GM12892 (cell line): ENCODE measurements at regions not wholly inside any gene's neighbourhood (a gene's known extent, or its start where the extent isn't known, plus 50 kb on each side); places are given as distances from the start of the nearest gene placed in this dataset.

Experiments
- DNase-seq: peaks from one replicate; pipeline ENCODE4 v3.0.0; 2011; ENCODE audit not compliant: insufficient read length
- FAIRE-seq: peaks from 2 replicates; lab custom pipeline; 2011; peaks lifted over from hg19 to GRCh38; lab: Jason Lieb, UNC
- POLR2A ChIP-seq: IDR thresholded peaks from 2 replicates; pipeline ENCODE4 v1.6.1; 2011; ENCODE audit warnings: low read depth, low read length, control low read depth
- POLR2AphosphoS5 ChIP-seq: IDR thresholded peaks from 2 replicates; pipeline ENCODE4 v1.6.1; 2011; ENCODE audit warnings: low read depth, low read length, control low read depth
- TAF1 ChIP-seq: IDR thresholded peaks from 2 replicates; pipeline ENCODE4 v1.6.1; 2011; ENCODE audit warnings: low read depth, mild to moderate bottlenecking, control low read depth, low read length, borderline replicate concordance

DNA sequence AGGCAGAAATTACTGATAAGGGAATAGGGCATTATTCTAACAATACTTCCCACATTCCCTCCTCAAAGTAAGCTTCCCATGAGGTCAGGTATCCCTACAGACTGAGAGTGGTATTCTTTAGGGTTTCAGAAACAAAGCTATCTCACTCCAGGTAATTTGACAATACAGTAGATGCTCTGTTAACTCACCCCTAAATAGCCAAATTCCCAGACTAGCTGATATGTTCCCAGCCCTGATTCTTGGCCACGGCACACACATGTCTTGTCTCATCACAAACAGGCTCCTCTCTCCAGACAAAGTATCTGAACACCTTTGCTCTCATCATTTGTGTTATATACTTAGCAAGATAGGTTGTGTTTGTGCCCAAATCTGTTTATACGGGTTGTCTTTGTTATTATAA lies 139.9 kb downstream of the ZNF608 start:
- FAIRE-seq (no peak), DNase-seq (no peak)
- TF ChIP-seq POLR2A: no peak
- TF ChIP-seq POLR2AphosphoS5: no peak
- TF ChIP-seq TAF1: no peak

DNA sequence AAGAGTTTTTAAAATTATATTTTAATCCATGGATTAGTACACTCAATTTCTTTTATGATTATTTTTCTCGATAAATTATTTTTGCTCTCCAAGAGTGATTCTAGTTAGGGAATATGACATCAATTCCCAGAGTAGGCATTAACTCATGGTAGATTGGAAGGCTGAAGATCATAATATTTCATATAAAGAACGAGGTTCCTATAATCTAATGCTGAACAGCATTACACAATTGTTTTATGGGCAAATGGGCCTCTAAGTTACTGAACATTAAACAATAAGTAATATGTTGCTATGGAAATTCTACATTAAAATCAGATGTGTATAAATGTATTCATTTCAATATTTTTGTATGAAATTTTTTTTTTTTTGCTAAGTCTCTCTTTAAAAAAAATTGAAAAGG lies 140.3 kb downstream of the ZNF608 start:
- no peak for DNase-seq
- no peak for TF ChIP-seq POLR2AphosphoS5
- TF ChIP-seq TAF1: no peak
- no peak for TF ChIP-seq POLR2A
- FAIRE-seq: no peak

DNA sequence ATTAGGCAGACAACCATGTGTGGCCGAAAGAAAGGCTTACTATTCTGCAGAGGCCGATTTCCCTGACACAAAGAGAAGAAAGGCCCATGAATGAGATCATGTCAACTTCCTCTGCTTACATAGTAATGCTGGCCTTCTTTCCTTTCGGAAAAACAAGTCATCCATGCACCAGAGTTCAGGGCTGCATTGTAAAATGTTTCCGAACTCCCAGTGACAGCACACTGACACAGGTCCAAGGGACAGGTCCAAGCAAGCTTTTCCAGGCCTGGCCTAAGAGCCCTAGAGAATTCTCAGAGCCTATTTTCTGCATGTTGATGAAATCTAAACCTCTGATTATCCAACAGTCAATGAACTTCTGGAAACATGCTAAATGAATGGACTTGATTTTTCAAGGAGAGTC lies 140.9 kb downstream of the ZNF608 start:
- no peak for TF ChIP-seq POLR2A
- TF ChIP-seq TAF1: no peak
- no peak for TF ChIP-seq POLR2AphosphoS5
- FAIRE-seq (no peak), DNase-seq (no peak)

DNA sequence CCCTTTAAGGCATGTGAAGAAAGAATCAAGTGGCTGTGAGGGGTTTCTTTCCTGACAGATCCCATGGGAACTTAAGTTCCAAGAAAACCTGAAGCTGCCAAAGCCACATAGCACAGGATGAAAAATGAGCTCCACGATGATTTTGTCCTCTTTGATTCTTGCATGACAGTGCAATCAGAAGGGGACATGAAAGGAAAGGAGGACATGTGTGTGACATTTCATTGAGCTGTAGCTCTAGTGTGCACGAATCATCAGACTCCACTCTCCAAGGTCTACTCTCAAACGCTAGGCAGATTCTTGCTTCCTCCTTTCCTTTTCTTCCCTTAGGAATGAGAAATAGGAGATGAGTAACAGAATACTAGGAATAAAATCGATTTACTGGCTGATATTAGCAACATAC lies 142.0 kb downstream of the ZNF608 start:
- FAIRE-seq: no peak
- TF ChIP-seq POLR2AphosphoS5 (no peak), POLR2A (no peak), TAF1 (no peak)
- DNase-seq: no peak

DNA sequence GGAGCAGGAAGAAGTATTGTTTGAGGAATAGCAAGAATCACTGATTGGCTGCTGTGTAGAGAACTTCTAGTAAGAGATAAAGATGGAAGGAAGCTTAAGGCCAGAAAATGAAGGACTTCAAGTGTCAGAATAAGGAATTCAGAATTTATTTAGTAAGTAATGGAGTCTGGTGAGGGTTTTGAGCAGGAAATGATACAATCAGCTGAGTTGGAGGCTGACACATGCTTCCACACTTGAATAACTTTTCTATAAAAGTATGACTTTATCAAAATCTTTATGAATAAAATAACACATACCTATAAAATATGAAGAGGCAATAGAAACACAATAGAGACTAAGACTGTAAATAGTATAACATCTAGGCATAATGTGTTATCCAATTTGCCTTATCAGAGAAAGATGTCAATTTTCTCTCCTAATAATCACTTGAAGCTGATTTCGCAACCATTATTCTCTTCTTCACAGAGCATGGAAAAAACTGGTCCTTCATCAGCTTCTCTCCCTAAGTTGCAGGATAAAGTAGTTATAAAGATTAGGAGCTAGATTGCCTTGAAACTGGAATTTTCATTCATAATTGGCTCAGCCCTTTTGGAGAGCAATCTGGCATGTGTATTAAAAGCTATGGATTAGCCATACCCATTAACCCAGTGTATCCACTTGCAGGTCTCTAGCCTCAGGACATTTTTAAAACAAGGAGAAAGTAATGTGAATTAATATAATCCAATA lies 143.4 kb downstream of the ZNF608 start:
- FAIRE-seq: no peak
- TF ChIP-seq POLR2AphosphoS5 (no peak), TAF1 (no peak), POLR2A (no peak)
- no peak for DNase-seq

DNA sequence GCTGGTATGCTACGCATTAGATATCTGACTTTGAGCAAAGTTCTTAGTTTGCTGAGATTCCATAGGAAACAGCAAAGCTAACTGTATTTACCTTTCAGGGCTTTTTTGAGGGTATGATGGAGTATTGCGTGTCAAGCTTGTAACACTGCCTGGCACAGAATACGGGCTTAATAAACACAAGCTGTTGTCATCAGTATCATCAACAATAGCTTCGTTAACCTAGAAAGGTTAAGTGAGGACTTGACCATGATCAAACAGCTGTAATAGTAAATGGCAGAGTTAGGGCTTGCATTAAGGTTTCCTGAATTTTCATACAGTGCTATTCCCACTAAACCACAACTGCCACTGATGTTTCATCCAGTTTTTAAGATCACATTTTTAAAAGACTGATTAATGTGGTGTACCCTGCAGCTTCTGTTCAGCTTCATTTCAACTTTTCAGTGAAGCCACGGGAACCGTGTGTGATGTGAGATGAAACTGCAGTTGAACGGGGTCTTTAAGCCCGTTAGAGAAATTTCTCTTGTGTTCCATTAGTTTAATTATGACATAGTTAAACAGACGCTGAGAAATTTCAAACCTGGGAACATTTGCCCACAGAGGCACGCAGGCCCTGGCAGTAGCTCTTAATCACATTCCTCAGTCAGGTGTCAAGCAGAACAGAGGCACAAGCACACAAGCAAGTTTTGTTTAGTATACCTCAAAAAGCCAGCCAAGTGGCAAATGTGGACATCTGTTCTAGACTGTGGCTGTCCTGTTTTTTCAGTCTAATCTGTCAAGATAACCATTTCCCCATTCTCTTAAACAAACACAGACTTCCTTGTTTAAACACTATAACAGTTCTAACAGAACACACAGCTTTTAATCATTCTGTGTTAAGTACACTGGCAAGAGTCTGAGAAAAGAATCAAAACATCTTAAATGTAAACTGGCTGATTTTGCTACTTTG lies 147.1 kb downstream of the ZNF608 start:
- FAIRE-seq (peak; percentile 40), DNase-seq (no peak)
- TF ChIP-seq TAF1: no peak
- TF ChIP-seq POLR2AphosphoS5: no peak
- TF ChIP-seq POLR2A: no peak

DNA sequence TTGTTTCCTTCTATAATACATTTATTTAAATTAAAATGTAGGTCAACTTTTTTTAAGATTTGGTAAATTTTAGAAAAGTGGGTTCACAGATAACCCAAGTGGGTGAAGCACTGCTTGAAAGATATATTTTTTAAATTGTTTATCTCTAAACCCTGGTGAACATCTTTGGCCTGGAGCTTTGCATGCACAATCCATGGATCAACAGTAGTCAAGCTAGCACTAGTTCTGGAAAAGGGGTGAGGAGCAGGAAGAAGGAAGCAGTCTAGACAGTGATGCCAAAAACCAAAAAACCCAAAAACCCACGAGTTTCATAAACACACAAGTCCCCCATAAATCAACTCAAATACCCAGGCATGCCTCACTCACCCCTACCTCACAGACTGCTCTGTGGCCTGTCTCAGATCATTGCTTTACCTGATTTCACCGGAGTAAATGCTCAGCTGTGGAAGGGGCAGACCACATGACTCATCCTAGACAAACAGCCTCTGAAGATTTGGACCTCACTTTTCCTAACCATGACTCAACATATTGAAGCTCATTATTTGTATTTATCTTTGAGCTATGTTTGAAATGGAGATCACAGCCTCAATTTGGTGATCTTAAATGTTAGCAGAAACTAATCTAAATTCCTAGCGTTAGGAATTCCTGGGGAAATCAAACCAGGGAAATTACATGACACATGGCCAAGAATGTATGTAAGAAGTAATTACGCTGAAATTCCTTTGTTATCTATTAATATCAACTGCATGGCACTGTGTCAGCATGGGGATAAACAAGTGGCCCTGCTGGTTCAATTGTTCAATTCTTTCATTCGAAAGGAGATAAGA lies 149.6 kb downstream of the ZNF608 start:
- no peak for FAIRE-seq
- TF ChIP-seq POLR2A: no peak
- no peak for TF ChIP-seq TAF1
- TF ChIP-seq POLR2AphosphoS5: no peak
- DNase-seq: no peak

DNA sequence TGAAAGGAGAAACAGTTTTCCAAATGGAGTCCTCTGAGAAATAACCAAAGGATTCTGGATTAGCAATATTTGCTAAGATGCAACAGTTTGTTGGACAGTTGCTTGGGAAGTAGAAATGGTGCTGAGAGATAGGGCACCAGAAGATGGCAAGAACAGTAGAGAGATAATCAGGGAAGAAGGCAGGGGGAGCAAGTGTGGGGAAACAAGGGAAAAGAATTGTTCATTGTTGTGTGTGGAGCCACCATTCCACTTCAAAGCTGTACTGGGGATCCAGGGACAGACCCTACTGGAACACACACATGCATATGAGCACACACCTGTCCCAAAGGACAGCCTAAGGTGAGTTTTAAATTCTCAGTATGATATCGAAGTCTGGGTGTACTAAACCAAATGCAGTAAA lies 152.5 kb downstream of the ZNF608 start:
- DNase-seq: no peak
- no peak for FAIRE-seq
- no peak for TF ChIP-seq TAF1
- TF ChIP-seq POLR2A: no peak
- TF ChIP-seq POLR2AphosphoS5: no peak

DNA sequence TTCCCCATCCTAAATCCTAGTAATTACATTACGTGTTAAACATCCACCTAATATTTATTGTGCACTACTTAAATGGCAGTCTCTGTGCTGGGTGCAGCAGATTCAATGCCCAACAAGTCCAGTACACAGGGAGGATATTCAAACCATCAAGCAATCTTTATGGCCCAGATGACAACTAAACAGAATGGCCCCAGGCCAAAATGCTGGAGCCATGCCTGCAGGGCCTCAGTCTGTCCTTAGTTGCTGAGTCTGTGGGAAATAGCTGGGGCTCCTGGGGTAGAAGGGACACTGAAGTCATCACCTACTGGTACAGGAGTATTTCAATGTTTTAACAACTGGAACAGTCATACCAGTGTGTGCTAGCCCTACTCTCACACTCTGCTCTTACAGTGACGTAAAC lies 153.5 kb downstream of the ZNF608 start:
- TF ChIP-seq TAF1: no peak
- FAIRE-seq: no peak
- DNase-seq: no peak

DNA sequence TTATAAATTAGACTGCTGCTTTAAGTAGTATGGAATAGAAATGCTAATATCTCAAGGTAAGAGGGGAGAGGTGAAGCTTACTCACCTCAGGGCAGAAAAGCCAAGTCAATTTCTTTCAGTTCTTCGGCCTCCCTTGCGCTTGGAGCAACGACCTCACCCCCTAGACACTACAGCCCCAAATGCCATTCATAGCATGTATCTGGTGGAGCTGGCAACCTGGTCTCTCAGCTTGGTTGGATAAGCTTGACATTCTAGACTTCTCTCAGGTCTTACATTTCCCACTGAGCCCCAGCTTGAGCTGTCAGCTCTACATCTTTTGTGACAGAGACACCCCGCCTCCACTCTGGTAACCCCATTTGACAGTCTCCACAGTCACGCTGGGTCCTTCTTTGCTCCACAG lies 154.9 kb downstream of the ZNF608 start:
- FAIRE-seq: no peak
- TF ChIP-seq TAF1 (no peak), POLR2AphosphoS5 (no peak), POLR2A (no peak)

DNA sequence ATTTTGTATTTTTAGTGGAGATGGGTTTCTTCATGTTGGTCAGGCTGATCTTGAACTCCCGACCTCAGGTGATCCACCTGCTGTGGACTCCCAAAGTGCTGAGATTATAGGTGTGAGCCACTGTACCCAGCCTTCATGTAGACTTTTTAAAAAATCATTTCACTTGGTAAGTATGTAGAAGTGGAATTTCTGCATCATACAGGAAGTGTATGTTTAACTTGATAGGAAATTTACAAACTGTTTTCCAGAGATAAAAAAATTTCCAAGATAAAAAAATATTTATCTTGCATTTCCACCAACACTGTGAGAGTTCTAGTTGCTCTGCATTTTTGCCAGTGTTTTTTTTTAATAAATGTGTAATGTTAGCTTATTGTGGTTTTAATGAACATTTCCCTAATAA lies 155.8 kb downstream of the ZNF608 start:
- FAIRE-seq (no peak), DNase-seq (no peak)
- no peak for TF ChIP-seq POLR2AphosphoS5
- TF ChIP-seq TAF1: no peak
- no peak for TF ChIP-seq POLR2A

More for the DNA sequence above, 154.9 kb downstream of the ZNF608 start:
- no peak for DNase-seq
